Astrocyte (in vitro differentiated cells and primary cell): ENCODE measurements at regions not wholly inside any gene's neighbourhood (a gene's known extent, or its start where the extent isn't known, plus 50 kb on each side); places are given as distances from the start of the nearest gene placed in this dataset.

Source experiments
- EZH2 ChIP-seq: IDR thresholded peaks from 2 replicates; pipeline ENCODE4 v1.6.1; 2012; ENCODE audit warnings: mild to moderate bottlenecking, low read length, inconsistent platforms; ENCODE audit not compliant: insufficient read depth
- TF ChIP-seq, protein P1 (sequence below): IDR thresholded peaks from 2 replicates; pipeline ENCODE4 v1.5.1; 2011; ENCODE audit warnings: low read depth, mild to moderate bottlenecking, inconsistent platforms, low read length, moderate library complexity; ENCODE audit not compliant: insufficient read depth

DNA sequence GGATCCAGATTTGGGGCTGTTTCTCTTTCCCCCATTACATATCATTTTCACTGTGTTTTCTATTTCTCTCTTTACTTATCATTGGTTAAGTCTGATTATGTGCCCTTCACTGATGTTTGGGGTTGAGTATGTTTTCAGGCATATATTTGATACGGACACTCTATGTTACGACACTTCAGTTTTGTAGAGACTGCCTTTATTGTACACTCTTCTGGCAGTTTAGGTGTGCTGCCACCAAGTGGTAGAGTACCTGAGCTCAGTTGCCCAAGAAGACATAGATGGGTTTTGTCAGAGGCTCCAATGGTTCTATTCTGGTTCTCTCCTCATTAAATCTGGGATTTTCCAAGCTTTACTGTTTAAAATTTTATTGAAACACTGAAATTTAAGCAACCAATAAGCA lies 255.0 kb upstream of the ROPN1 start:
- no peak for TF ChIP-seq EZH2
- TF ChIP-seq, protein P1, sequence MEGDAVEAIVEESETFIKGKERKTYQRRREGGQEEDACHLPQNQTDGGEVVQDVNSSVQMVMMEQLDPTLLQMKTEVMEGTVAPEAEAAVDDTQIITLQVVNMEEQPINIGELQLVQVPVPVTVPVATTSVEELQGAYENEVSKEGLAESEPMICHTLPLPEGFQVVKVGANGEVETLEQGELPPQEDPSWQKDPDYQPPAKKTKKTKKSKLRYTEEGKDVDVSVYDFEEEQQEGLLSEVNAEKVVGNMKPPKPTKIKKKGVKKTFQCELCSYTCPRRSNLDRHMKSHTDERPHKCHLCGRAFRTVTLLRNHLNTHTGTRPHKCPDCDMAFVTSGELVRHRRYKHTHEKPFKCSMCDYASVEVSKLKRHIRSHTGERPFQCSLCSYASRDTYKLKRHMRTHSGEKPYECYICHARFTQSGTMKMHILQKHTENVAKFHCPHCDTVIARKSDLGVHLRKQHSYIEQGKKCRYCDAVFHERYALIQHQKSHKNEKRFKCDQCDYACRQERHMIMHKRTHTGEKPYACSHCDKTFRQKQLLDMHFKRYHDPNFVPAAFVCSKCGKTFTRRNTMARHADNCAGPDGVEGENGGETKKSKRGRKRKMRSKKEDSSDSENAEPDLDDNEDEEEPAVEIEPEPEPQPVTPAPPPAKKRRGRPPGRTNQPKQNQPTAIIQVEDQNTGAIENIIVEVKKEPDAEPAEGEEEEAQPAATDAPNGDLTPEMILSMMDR = peak; percentile 28
